ENCODE measurements at regions not wholly inside any gene's neighbourhood (a gene's known extent, or its start where the extent isn't known, plus 50 kb on each side); places are given as distances from the start of the nearest gene placed in this dataset.

- DNase-seq (ENCODE audit: low spot score) = no peak
These were observed 327.5 kb downstream of the C11orf87 start for GRCh38 chr11:109749476-109749875.

- DNase-seq (ENCODE audit: low spot score) = no peak
These were observed 329.0 kb downstream of the C11orf87 start for GRCh38 chr11:109750964-109751363.

DNA sequence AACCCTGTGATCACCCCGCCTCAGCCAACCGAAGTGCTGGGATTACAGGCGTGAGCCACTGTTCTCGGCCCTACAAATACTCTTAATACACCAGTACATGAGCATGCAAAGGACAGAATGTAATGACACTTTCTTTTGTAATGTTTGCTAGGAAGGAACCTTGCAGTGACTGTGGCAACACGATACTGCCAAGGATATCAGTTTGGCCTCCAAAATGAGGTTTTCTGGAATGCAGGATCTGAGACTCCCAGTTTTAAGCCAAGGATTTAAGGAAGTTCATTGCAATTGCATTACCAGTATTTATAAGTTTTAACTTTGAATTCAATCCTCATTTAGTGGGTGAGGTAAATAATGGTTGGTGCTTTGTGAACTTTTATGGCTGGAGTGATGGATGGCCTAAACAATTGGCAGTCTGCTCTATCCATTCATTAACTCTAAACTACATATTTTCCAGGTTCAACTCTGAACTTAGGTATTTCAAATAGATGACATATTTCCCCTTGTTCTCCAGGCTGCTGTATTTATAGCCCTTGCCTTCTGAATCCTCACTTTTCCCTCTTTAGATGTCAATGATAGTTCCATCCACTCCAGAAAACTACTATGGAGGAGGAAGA is 330.3 kb downstream of the C11orf87 start:
- no peak for DNase-seq (ENCODE audit: low spot score)

DNA sequence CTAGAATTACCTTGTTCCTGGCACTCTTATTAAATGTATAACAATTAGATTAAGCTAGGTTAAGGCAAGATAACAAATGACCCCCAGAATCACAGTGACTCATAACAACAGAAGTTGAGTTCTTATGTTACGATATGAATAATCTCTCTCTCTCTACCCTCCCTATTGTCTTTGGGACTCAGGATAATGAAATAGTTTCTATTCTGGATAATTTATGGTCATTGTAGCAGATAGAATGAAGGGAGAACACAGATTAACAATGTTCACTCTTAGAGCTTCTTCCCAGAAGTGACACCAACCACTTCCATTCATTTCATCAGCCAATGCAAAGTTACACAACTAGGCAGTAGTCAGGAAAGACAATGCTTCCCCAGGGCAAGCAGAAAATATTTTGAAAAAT is 334.5 kb downstream of the C11orf87 start:
- DNase-seq (ENCODE audit: low spot score) = no peak

- DNase-seq (ENCODE audit: low spot score) = no peak
These were observed 335.0 kb downstream of the C11orf87 start for GRCh38 chr11:109756951-109757350.

- DNase-seq (ENCODE audit: low spot score) = no peak
These were observed 330.6 kb upstream of the ZC3H12C start for GRCh38 chr11:109762546-109762945.

- no peak for DNase-seq (ENCODE audit: low spot score)
These were observed 327.4 kb upstream of the ZC3H12C start for GRCh38 chr11:109765709-109766311.

DNA sequence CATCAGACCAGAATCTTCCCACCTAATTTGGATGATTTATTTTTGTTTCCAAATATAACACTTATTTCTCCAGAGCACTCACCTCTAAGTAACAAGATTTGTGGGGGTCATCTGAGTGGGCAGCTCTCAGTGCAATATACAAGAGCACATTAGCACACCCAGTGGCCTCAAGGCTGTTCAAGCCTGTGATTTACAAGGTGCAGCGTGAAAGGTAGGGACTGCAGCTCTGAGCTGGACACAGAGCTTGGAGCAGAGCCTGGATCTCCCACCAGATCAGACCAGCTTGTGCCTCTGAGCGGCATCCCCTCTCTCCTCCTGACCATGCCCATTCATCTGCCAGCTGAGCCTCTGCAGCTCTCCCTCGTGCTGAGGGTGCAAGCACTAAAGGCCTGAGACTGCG is 323.3 kb upstream of the ZC3H12C start:
- DNase-seq (ENCODE audit: low spot score) = no peak

GRCh38 chr11:109770323-109770722 is 322.9 kb upstream of the ZC3H12C start:
- no peak for DNase-seq (ENCODE audit: low spot score)

- no peak for DNase-seq (ENCODE audit: low spot score)
These were observed 320.3 kb upstream of the ZC3H12C start for GRCh38 chr11:109772892-109773291.

DNA sequence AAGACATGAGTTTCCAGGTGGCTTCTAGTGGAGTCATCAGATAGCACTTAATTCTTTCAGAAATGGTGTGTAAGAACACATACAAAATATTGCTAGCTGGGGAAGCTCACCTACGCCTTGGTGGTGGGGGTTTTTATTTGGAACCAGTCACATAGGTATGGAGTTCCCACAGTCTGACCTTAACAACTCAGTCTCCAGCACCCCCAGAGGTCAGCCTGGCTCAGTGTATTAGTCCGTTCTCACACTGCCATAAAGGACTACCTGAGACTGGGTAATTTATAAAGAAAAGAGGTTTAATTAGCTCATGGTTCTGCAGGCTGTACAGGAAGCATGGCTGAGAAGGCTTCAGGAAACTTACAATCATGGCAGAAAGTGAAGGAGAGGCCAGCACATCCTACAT is 317.5 kb upstream of the ZC3H12C start:
- no peak for DNase-seq (ENCODE audit: low spot score)

- DNase-seq (ENCODE audit: low spot score) = no peak
These were observed 310.2 kb upstream of the ZC3H12C start for GRCh38 chr11:109783014-109783413.

- DNase-seq (ENCODE audit: low spot score) = no peak
These were observed 309.4 kb upstream of the ZC3H12C start for GRCh38 chr11:109783840-109784239.

DNA sequence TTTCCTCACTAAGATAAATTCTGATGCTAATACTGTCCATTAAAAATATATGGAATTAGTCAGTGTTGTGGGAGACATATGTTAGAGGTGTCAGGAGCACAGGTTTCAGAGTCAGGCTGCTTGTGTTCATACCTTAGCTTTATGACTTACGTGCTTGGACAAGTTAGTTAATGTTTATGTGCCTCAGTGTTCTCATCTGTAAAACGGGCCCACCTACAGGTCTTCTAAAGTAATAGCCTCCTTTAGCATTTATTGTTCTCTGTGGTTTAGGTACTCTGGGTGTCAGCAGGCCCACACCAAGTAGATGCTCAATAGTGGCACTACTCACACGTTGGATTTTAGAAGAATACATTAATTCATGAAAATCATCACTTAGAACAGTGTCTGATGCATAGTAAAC is 308.7 kb upstream of the ZC3H12C start:
- no peak for DNase-seq (ENCODE audit: low spot score)

GRCh38 chr11:109785198-109785597 is 308.0 kb upstream of the ZC3H12C start:
- no peak for DNase-seq (ENCODE audit: low spot score)

- DNase-seq (ENCODE audit: low spot score) = no peak
These were observed 307.5 kb upstream of the ZC3H12C start for GRCh38 chr11:109785714-109786113.

DNA sequence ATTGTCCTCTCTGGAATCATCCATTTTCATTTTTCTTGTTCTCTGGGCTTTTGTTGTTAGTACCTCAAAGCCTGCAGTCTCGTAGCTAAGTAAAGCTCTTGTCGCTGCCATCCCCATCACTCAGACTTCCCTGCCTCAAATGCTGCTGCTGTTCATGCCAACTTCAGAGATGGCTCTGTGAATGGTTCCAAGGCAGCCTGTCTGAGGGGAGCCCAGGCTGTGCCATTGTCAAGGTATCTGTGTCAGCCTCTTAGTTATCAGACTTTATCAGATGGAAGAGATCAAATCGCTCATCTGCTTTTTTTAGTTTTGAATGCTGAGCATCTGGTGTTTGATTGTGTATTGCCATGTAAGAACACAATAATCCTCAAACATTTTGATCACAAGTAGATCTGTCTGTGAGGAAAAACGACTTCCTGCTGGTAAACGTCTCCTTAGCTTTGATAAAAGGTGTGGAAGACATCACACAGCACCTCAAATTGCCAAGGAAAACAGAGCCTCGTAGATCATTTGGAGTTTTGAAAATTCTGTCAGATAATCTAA is 304.2 kb upstream of the ZC3H12C start:
- DNase-seq (ENCODE audit: low spot score) = no peak

GRCh38 chr11:109789901-109790300 is 303.3 kb upstream of the ZC3H12C start:
- DNase-seq (ENCODE audit: low spot score) = no peak

GRCh38 chr11:109791337-109791736 is 301.9 kb upstream of the ZC3H12C start:
- no peak for DNase-seq (ENCODE audit: low spot score)

DNA sequence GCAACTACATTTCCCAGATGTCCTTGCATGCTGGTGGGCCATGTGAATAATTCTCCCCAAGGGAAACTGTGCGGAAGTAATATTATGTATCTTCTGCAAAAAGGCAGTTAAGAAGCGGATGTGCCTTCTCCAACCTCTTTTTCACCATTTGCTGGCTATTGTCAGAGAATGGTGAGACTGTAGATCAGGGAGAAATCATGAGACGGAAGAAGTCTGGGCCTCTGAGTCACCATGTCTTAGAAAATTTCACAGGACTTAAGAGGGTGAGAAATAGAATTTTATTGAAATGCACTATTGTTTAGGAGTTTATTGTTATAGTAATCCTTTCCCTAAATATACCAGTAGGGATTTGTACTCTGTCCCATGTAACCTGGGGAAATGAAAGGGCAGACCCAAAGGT is 298.7 kb upstream of the ZC3H12C start:
- no peak for DNase-seq (ENCODE audit: low spot score)

DNA sequence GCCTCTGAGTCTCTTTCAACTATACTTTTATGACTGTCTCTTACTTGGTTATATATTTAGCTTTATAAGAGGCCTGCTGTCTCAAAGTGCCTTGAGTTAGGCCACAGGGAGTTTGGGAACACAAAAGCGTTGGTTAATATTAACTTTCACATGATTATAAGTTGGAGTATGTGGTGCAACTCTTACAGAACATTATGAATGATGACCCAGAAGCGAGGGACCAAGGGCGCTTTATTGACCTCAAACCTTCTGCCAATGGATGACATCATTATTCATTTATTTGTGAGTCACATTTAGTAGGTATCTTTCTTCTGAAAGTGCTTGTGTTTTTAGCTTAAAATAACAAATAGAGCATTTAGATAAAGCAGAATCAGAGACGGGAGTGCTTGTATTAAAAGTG is 298.0 kb upstream of the ZC3H12C start:
- peak; percentile 5 for DNase-seq (ENCODE audit: low spot score)

- DNase-seq (ENCODE audit: low spot score) = no peak
These were observed 296.9 kb upstream of the ZC3H12C start for GRCh38 chr11:109796253-109796652.

- DNase-seq (ENCODE audit: low spot score) = no peak
These were observed 294.7 kb upstream of the ZC3H12C start for GRCh38 chr11:109798521-109798920.

DNA sequence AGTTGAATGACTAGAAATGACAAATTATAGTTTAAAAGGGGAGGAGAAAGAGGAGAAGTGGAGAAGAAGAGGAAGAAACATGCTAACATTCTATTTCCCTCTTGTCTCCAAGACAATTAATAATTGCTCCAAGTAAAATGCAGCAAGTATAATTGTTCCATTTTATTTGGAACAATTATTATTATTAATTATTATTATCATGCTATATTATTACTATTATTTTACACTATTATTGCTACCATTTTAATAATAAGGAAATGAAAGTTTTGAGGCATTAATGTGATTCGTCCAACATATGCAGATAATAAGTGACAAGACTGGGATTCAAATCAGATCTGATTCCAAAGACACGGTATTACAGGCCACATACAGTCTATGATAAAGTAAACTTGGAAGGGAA is 293.6 kb upstream of the ZC3H12C start:
- no peak for DNase-seq (ENCODE audit: low spot score)
